ENCODE measurements at regions not wholly inside any gene's neighbourhood (a gene's known extent, or its start where the extent isn't known, plus 50 kb on each side); places are given as distances from the start of the nearest gene placed in this dataset.

DNA sequence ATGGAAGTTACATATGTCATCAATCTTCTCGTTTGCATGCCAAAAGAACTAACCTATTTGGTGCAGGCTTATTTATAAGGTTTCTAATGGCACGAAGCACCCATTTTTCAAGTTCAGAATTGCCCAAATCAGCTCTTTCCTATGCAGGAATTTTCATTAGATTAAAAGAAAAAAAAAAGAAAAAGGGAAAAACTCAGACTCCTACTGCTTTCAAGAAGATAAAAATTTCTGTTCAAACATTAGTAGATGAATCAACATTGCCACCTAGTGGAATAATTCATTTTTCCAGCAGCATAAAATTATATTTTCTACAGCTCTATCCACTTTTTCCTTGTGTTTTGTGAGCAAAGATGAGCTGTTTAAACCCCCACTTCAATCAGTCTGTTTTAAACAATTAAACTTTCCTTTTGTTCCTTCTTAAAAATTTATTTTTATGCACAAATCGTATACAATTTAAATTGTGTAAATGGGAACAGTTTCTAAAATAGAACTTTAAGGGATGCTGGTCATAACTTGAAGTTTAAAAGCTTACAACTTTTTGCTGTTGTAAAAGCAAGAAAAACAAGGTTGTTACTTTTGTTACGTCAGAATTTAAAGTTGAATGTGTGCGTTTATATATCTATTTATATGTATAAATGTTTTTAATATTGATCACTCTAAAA is 309.9 kb downstream of the ARAP2 start:
- DNase-seq = peak; percentile 83

GRCh38 chr4:35938936-35939335 is 305.4 kb downstream of the ARAP2 start:
- DNase-seq = no peak

DNA sequence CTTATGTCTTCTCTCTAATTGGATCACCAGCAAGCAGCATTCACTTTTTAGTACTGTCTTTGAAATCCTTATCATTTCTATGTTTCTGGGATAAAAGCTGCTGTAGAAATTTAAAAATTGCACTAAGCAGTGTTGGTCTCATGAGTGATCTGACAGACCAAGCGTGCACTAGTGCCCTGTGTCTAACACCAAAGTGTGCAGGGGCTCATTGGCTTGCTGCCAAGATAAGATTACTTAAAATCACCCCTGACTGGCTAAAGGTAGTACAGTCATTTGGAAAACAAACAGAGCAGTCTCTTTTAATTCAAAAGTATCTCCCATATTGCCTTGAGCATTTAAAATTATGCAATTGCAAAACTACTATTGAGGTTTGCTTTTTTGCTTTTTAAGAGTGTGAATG is 304.6 kb downstream of the ARAP2 start:
- DNase-seq = no peak

GRCh38 chr4:35942092-35942491 is 302.2 kb downstream of the ARAP2 start:
- no peak for DNase-seq

DNA sequence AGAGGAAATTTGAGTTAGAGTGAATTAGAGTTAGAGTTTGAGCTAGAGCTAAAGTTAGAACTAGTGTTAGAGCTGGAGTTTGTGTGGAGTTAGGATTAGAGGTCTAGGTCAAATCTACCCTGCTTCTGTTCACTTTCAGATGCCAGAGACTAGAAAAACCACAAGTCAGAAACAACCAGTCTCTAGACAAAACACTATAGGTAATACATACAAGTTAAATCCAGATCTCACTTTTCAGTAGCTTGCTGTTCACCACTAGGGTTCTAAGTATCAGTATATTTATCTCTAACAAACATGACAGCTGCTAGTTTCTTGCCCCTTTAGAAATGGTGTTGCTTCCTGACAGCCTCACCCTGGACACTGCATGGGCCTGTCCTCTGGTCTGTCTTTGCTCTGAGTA is 300.7 kb downstream of the ARAP2 start:
- DNase-seq = no peak

DNA sequence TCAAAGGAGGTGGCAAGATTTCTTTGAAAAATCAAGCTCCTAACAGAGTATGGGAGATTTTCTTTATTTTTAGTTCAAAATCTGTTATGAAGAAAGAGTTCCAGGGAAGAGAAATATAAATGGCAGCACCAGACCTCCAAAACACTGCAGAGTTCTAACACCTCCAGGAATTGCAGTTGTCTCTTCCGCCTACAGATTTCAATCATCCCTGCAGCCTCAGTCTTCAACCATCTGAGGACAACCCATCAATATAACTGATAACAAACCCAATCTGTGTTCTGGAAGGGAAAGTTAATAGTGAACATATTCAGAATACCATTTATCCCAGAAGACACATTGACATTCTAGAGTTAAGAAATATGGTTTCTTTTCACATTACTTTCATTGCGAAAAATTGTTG is 296.1 kb downstream of the ARAP2 start:
- DNase-seq = no peak

GRCh38 chr4:35950442-35950841 is 293.9 kb downstream of the ARAP2 start:
- DNase-seq = no peak

- no peak for DNase-seq
Measured at GRCh38 chr4:35952751-35953150, 291.6 kb downstream of the ARAP2 start.

- DNase-seq = no peak
Measured at GRCh38 chr4:35963383-35963782, 280.9 kb downstream of the ARAP2 start.

DNA sequence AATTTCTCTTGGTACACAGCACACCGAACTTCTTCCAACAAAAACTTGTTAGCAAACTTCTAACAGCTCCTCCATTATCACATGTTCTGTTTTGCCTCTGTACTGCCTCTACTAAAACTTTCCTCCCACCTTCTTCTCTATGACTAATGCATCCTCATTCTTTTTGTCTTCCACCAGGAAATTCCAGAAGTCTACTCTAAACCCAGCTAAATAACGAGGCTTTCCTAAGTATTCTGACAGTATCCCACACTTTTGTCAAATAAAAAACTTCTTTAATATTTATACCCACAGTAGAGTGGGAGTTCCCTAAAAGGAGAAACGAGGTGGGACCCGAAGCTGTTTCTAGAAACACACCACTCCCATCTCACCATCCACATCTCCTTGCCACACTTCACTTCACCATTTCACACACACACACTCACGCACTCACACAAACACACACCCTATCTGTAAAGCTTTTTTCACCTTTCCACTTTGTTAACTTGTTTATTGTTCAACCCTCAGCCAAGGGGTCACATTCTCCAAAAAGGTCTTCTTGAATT is 280.3 kb downstream of the ARAP2 start:
- no peak for DNase-seq

- no peak for DNase-seq
Measured at GRCh38 chr4:35965300-35965699, 279.0 kb downstream of the ARAP2 start.

DNA sequence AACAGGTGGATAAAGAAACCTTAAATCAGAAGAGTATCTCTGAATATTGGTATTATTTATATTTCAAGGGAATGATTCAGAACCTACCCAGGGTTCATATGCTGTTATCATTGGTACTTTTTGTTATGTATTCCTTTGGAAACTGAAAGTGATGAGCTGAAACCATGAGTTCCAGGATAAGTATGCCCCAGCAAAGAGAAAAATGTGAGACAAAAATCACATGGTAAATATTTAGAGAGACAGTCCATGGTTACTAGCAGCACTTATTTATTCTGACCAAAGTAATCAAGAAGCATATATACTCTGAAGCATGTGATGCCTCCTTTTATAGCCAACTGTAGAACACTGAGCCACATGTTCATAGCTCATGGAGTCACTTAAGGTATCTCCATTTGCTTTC is 277.7 kb downstream of the ARAP2 start:
- no peak for DNase-seq

- no peak for DNase-seq
Measured at GRCh38 chr4:35970366-35970960, 273.9 kb downstream of the ARAP2 start.

GRCh38 chr4:35972814-35973213 is 271.5 kb downstream of the ARAP2 start:
- no peak for DNase-seq

DNA sequence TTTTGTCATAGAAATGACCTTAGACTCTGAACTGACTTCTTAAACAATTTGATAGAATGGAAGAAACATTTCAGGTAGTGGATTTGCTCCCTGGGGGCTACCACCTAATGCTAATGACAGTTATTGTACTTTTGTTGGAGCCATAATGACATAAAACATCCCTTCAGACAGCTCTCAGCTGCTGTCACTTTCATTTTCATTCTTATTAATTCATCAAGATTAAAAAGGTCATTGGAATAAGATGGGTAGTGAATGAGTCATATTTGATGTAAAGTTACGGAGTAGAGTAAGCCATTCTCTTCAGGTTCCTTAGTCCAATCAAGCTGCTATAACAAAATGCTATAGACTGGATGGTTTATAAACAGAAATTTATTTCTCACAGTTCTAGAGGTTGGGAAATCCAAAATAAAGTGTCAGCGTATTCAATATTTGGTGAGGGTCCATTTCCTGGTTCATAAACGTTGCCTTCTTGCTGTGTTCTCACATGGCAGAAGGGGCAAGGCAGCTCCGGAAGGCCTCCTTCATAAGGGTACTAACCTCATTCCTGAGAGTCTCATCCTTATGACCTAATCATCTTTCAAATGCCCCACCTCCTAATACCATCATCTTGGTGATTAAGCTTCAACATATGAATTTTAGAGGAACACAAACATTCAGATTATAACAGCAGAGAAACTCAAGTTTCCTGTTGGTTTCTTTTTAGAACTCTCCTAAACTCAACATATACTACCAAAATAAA is 268.5 kb downstream of the ARAP2 start:
- no peak for DNase-seq

GRCh38 chr4:35978551-35978950 is 265.8 kb downstream of the ARAP2 start:
- DNase-seq = no peak

DNA sequence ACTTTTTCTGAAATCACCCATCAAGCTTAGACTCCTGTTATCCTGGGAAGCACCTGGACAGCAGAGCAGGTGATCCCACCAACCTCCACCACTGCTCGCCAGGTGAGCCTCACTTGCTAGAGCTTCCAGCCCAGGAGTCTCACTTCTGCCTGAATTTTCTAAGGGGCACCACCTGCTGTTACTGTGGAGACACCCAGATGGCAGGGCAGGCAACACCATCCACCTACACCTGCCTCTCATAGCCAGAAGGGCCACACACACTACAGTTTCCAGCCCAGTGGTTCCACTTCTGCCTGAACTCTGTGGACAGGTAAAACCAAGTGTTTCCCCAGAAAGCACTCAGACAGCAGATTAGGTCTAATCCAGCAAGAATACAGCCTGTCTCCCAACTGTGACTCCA is 262.0 kb downstream of the ARAP2 start:
- no peak for DNase-seq

DNA sequence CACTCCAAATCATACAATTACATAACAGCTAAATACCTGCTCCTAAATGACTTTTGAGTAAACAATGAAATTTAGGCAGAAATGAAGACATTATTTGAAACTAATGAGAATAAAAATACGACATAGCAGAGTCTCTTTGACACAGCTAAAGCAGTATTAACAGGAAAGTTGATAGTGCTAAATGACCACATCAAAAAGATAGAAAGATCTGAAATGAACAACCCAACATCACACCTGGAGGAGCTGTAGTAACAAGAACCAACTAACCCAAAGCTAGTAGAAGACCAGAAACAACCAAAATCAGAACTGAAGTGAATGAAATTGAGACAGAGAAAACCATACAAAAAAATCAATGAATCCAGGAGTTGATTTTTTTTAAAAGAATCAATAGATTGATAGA is 257.8 kb downstream of the ARAP2 start:
- DNase-seq = no peak

- DNase-seq = no peak
Measured at GRCh38 chr4:35993606-35994005, 250.7 kb downstream of the ARAP2 start.

DNA sequence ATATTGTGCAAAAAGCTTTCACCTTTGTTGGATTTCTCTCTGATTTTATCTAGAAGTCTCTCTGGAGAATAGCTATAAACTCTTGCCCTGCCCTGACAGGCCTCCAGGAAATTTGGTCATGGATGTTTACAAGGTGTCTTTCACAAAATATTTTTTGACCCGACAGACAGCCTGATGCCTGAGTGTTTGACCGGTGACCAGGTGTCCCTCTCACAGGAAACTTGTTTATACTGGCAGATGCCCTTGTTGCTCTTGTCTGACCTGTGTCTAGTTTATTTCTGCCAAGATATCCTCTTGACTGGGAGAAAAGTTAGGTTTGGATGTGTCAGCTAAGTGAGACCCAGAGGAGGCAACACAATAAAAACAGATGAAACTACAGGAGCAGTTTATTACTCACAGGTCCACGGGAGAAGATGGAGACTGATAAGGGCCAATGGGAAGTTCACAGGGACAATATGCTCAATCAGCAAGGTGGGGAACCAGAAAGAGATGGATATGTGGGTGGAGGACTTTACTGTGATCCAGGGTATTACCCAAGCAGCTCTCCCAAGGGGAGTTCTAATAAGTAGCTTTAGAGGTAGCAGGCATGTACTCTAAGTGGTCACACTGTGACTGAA is 243.3 kb downstream of the ARAP2 start:
- DNase-seq = no peak

DNA sequence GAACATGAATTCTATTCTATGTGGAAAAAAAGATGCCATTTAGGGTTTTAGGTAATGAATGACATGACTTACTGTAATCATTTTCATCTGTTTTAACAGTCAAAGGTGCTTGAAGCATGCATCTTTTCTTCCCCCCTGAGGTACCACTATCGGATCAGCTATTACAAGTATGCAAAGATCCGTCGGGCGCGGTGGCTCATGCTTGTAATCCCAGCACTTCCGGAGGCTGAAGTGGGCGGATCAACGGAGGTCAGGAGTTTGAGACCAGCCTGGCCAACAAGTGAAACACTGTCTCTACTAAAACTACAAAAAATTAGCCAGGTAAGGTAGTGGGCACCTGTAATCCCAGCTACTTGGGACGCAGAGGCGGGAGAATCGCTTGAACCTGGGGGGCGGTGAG is 241.3 kb downstream of the ARAP2 start:
- DNase-seq = no peak

DNA sequence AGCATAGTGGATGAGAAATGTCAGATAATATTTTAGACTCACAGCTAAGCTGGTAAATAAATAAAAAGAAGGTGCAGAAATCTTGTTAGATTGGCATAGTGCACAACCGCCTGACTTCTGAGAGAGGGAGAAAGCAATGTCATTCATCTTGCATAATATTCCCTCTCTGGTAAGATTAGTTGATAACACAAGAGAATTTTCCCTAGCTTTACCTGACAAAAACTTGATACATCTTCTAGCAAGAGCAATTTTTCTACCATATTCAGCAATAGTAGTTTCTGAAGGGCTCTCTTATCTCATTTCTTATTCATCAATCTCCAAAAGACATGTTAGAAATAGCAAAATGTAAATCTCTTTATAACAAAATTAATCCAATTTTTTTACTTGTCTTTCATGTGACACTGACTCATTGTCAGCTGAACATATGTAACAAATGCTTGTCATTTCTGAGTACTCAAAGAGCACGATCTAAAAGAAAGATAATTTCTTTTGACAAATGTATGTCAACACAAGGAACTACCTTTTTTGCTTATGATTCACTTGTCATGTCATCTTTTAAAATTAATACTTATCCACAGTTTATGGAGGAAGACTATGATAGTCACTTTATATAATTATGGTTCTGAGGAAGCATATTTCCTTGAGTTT is 240.0 kb downstream of the ARAP2 start:
- DNase-seq = no peak

GRCh38 chr4:36006226-36006625 is 238.1 kb downstream of the ARAP2 start:
- no peak for DNase-seq

Data from skin of body (tissue), 1 donor.